Natural killer cell (primary cell): ENCODE measurements at regions not wholly inside any gene's neighbourhood (a gene's known extent, or its start where the extent isn't known, plus 50 kb on each side); places are given as distances from the start of the nearest gene placed in this dataset.

Experiments
- ATAC-seq, 3 donors: fragments of 150-1000 bp in 2 of 3; fragments of 200-7000 bp in 1 of 3; cut with Tn5 transposase; 1 replicate in 1 of 3; 2 replicates in 2 of 3; pipeline ENCODE4 v1.10.0; 2021; ENCODE audit warnings: mild to moderate bottlenecking in 2 of 3, moderate library complexity in 2 of 3
- DNase-seq, 2 donors: peaks; one replicate each; pipeline versions ENCODE4 v3.0.0 to v3.0.0-alpha.2; 2013 to 2021; ENCODE audit warnings: mixed read lengths in 1 of 2
- H3K27ac ChIP-seq: one replicate; pipeline ENCODE4 v1.5.1; 2013; ENCODE audit warnings: mild to moderate bottlenecking, low read length
- H3K27me3 ChIP-seq: one replicate; pipeline ENCODE4 v1.6.1; 2013; ENCODE audit warnings: low read length; ENCODE audit not compliant: control insufficient read depth, insufficient read depth
- H3K36me3 ChIP-seq: one replicate; pipeline ENCODE4 v1.6.1; 2013; ENCODE audit warnings: low read length; ENCODE audit not compliant: control insufficient read depth, insufficient read depth
- H3K4me1 ChIP-seq: one replicate; pipeline ENCODE4 v1.6.1; 2013; ENCODE audit warnings: low read length; ENCODE audit not compliant: control insufficient read depth, insufficient read depth
- H3K4me3 ChIP-seq: one replicate; pipeline ENCODE4 v1.5.1; 2013; ENCODE audit warnings: low read length
- H3K9me3 ChIP-seq: one replicate; pipeline ENCODE4 v1.6.1; 2013; ENCODE audit warnings: low read length; ENCODE audit not compliant: control insufficient read depth, insufficient read depth
- H3K27ac Mint-ChIP-seq, 2 donors: one replicate each; pipeline ENCODE4 v1.8.0; 2022; ENCODE audit warnings: mild to moderate bottlenecking in 2 of 2, mixed read lengths in 2 of 2, moderate library complexity in 1 of 2
- H3K27me3 Mint-ChIP-seq, 2 donors: one replicate each; pipeline ENCODE4 v1.8.0; 2022; ENCODE audit warnings: low read depth in 2 of 2, mixed read lengths in 2 of 2
- H3K36me3 Mint-ChIP-seq: one replicate; pipeline ENCODE4 v1.8.0; 2022; ENCODE audit warnings: mixed read lengths
- H3K4me1 Mint-ChIP-seq, 2 donors: one replicate each; pipeline ENCODE4 v1.8.0; 2022; ENCODE audit warnings: mixed read lengths in 2 of 2
- H3K4me3 Mint-ChIP-seq: one replicate; pipeline ENCODE4 v1.8.0; 2022; ENCODE audit warnings: mild to moderate bottlenecking, moderate library complexity, mixed read lengths
- H3K9me3 Mint-ChIP-seq, 2 donors: one replicate each; pipeline ENCODE4 v1.8.0; 2022; ENCODE audit warnings: mixed read lengths in 2 of 2
- CTCF ChIP-seq: fragments of 200-600 bp; IDR thresholded peaks from one replicate; pipeline ENCODE4 v1.8.0; 2022; ENCODE audit warnings: antibody characterized with exemption
- WGBS: methylation state at CpG from one replicate; pipeline ENCODE4 v1.1.7; 2013; ENCODE audit warnings: missing lambda C conversion rate; ENCODE audit not compliant: insufficient coverage; 5-methylcytosine and 5-hydroxymethylcytosine counted together
- intact Hi-C: fragments of 100-400 bp; cut with micrococcal nuclease; formaldehyde crosslinking; loops from one replicate; pipeline ENCODE4 v1.14.2; 2022

- no peaks in the 10 kb centered on the region for H3K4me1 ChIP-seq
- no peak for ATAC-seq
- no peak for TF ChIP-seq CTCF
- Mint-ChIP-seq H3K9me3 (peaks cover 7 to 12% of the 10 kb centered on the region in 2 donors), H3K27me3 (no peaks in the 10 kb centered on the region), H3K4me1 (no peaks in the 10 kb centered on the region), H3K27ac (no peak overlapping the region), H3K4me3 (no peak overlapping the region), H3K36me3 (no peaks in the 10 kb centered on the region)
- intact Hi-C loops, result no loop called here
- H3K9me3 ChIP-seq, result no peaks in the 10 kb centered on the region
- DNase-seq, result no peak
- H3K36me3 ChIP-seq, result no peaks in the 10 kb centered on the region
- H3K27ac ChIP-seq, result no peak overlapping the region
- WGBS, result 76% methylated on average over 2 of the region's 3 CpGs
- no peaks in the 10 kb centered on the region for H3K27me3 ChIP-seq
- no peak overlapping the region for H3K4me3 ChIP-seq
These were observed 169.0 kb upstream of the NRSN1 start for GRCh38 chr6:23957017-23957416.

- peaks cover 0 to 9% of the 10 kb centered on the region in 2 donors for H3K9me3 Mint-ChIP-seq
- H3K27ac Mint-ChIP-seq, result no peak overlapping the region
- WGBS, result 78% methylated on average over 5 of the region's 5 CpGs
- Histone ChIP-seq H3K27me3 (no peaks in the 10 kb centered on the region), H3K4me3 (no peak overlapping the region), H3K9me3 (no peaks in the 10 kb centered on the region), H3K4me1 (no peaks in the 10 kb centered on the region), H3K27ac (no peak overlapping the region), H3K36me3 (no peaks in the 10 kb centered on the region)
- TF ChIP-seq CTCF, result no peak
- intact Hi-C loops, result no loop called here
- H3K36me3 Mint-ChIP-seq, result no peaks in the 10 kb centered on the region
- no peaks in the 10 kb centered on the region for H3K27me3 Mint-ChIP-seq
- DNase-seq (no peak), ATAC-seq (no peak)
- no peak overlapping the region for H3K4me3 Mint-ChIP-seq
- H3K4me1 Mint-ChIP-seq, result no peaks in the 10 kb centered on the region
These were observed 161.2 kb upstream of the NRSN1 start for GRCh38 chr6:23964865-23965264.

- H3K27me3 Mint-ChIP-seq, result no peaks in the 10 kb centered on the region
- no peaks in the 10 kb centered on the region for H3K4me1 ChIP-seq
- no peak overlapping the region for H3K4me3 ChIP-seq
- WGBS, result no CpG with 5 or more reads among the region's 1 CpG
- peaks cover 6 to 15% of the 10 kb centered on the region in 2 donors for H3K9me3 Mint-ChIP-seq
- no peaks in the 10 kb centered on the region for H3K9me3 ChIP-seq
- no peaks in the 10 kb centered on the region for H3K27me3 ChIP-seq
- no peak overlapping the region for H3K4me3 Mint-ChIP-seq
- H3K4me1 Mint-ChIP-seq, result no peaks in the 10 kb centered on the region
- no peak overlapping the region for H3K27ac Mint-ChIP-seq
- no peak overlapping the region for H3K27ac ChIP-seq
- H3K36me3 Mint-ChIP-seq, result no peaks in the 10 kb centered on the region
- DNase-seq (no peak), ATAC-seq (no peak)
- intact Hi-C loops, result no loop called here
- H3K36me3 ChIP-seq, result no peaks in the 10 kb centered on the region
- TF ChIP-seq CTCF, result no peak
These were observed 156.7 kb upstream of the NRSN1 start for GRCh38 chr6:23969344-23969743.

- no CpG with 5 or more reads among the region's 1 CpG for WGBS
- no peaks in the 10 kb centered on the region for H3K4me1 ChIP-seq
- ATAC-seq (no peak), DNase-seq (no peak)
- H3K4me3 ChIP-seq, result no peak overlapping the region
- no peaks in the 10 kb centered on the region for H3K9me3 ChIP-seq
- H3K36me3 ChIP-seq, result no peaks in the 10 kb centered on the region
- H3K4me1 Mint-ChIP-seq, result no peaks in the 10 kb centered on the region
- H3K27me3 Mint-ChIP-seq, result no peaks in the 10 kb centered on the region
- no peak for TF ChIP-seq CTCF
- H3K9me3 Mint-ChIP-seq, result peaks cover 5 to 6% of the 10 kb centered on the region in 2 donors
- no peaks in the 10 kb centered on the region for H3K36me3 Mint-ChIP-seq
- no peak overlapping the region for H3K27ac ChIP-seq
- no peak overlapping the region for H3K27ac Mint-ChIP-seq
- no peaks in the 10 kb centered on the region for H3K27me3 ChIP-seq
- intact Hi-C loops, result no loop called here
- H3K4me3 Mint-ChIP-seq, result no peak overlapping the region
These were observed 148.3 kb upstream of the NRSN1 start for GRCh38 chr6:23977706-23978105.
